ENCODE measurements at regions not wholly inside any gene's neighbourhood (a gene's known extent, or its start where the extent isn't known, plus 50 kb on each side); places are given as distances from the start of the nearest gene placed in this dataset.

DNA sequence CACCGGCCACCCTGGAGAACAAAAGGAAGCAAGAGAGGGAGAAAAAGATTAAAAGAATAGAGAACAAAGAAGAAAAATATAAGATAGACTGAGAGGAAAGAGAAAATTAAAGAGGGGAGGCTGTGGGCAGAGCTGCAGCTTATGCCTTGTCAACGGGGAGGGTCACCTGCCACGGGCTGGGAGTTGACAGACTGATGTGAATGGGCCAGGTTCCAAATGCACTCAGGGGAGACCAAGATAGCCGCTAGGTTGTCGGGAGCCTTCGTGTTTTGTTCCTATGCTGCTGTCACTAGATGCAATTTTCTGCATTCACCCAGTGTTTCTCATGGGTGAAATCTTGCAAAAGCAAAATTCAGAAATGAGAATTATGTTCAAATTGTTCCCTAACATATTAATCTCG lies 119.6 kb upstream of the MTHFD1L start:
- no peak for TF ChIP-seq CTCF (conservative IDR thresholded peaks at IDR 0.05)
- H3K4me1 Mint-ChIP-seq = peaks cover 21% of the 10 kb centered on the region
- no peak overlapping the region for H3K4me3 Mint-ChIP-seq
- H3K27me3 Mint-ChIP-seq (ENCODE audit: low read depth) = no peaks in the 10 kb centered on the region
- H3K27ac Mint-ChIP-seq (ENCODE audit: unreplicated experiment) = no peak overlapping the region
- no peaks in the 10 kb centered on the region for H3K9me3 Mint-ChIP-seq
- DNase-seq (ENCODE audit: low read depth, low spot score) = no peak
- peaks cover 2% of the 10 kb centered on the region for H3K36me3 Mint-ChIP-seq (ENCODE audit: low read depth)

GRCh38 chr6:150747155-150747554 lies 118.3 kb upstream of the MTHFD1L start:
- no peaks in the 10 kb centered on the region for H3K27me3 Mint-ChIP-seq (ENCODE audit: low read depth)
- TF ChIP-seq CTCF (conservative IDR thresholded peaks at IDR 0.05) = no peak
- DNase-seq (ENCODE audit: low read depth, low spot score) = no peak
- H3K4me3 Mint-ChIP-seq = no peak overlapping the region
- H3K27ac Mint-ChIP-seq (ENCODE audit: unreplicated experiment) = no peak overlapping the region
- H3K4me1 Mint-ChIP-seq = peaks cover 19% of the 10 kb centered on the region
- H3K9me3 Mint-ChIP-seq = no peaks in the 10 kb centered on the region
- peaks cover 2% of the 10 kb centered on the region for H3K36me3 Mint-ChIP-seq (ENCODE audit: low read depth)

DNA sequence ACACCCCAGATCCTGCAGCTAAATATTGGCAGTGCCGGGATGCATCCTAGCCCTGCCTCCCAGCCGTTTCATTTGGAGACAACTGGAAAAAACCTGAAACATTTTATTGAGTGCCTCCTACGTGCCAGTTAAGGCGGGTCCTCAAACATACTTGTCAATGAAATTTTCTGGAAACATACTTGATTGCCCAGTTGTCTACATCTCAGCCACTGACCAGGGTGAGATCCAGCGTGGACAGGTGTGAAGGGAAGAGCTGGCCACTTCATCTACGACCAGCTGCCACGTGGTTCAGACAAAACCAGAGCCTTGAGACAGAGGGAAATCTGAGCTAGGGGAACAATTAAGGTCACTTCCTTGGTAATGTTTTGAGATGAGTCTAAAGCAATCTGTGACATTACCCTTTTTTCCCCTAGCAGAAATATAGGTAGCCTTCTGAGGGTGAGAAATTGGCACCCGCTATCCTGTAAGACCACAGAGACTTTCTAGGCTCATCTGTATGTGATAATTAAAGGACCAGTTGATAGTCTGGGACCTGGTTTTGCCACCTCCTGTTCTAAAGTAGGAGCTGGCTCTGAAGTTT lies 116.3 kb upstream of the MTHFD1L start:
- no peak overlapping the region for H3K27ac Mint-ChIP-seq (ENCODE audit: unreplicated experiment)
- peaks cover 37% of the 10 kb centered on the region for H3K4me1 Mint-ChIP-seq
- TF ChIP-seq CTCF (conservative IDR thresholded peaks at IDR 0.05) = no peak
- H3K4me3 Mint-ChIP-seq = no peak overlapping the region
- no peaks in the 10 kb centered on the region for H3K9me3 Mint-ChIP-seq
- H3K36me3 Mint-ChIP-seq (ENCODE audit: low read depth) = peaks cover 2% of the 10 kb centered on the region
- no peaks in the 10 kb centered on the region for H3K27me3 Mint-ChIP-seq (ENCODE audit: low read depth)
- DNase-seq (ENCODE audit: low read depth, low spot score) = no peak

- no peaks in the 10 kb centered on the region for H3K9me3 Mint-ChIP-seq
- DNase-seq (ENCODE audit: low read depth, low spot score) = no peak
- no peaks in the 10 kb centered on the region for H3K27me3 Mint-ChIP-seq (ENCODE audit: low read depth)
These were observed 114.2 kb upstream of the MTHFD1L start for GRCh38 chr6:150751296-150751695.

GRCh38 chr6:150752409-150752808 lies 113.1 kb upstream of the MTHFD1L start:
- Mint-ChIP-seq H3K4me3 (peak overlapping the region; percentile 6), H3K27ac (ENCODE audit: unreplicated experiment) (peak overlapping the region; percentile 39), H3K36me3 (ENCODE audit: low read depth) (peaks cover 2% of the 10 kb centered on the region), H3K9me3 (no peaks in the 10 kb centered on the region), H3K4me1 (peaks cover 51% of the 10 kb centered on the region), H3K27me3 (ENCODE audit: low read depth) (no peaks in the 10 kb centered on the region)
- DNase-seq (ENCODE audit: low read depth, low spot score) = no peak
- no peak for TF ChIP-seq CTCF (conservative IDR thresholded peaks at IDR 0.05)

More at GRCh38 chr6:150751296-150751695, 114.2 kb upstream of the MTHFD1L start:
- Mint-ChIP-seq H3K27ac (ENCODE audit: unreplicated experiment) (no peak overlapping the region), H3K36me3 (ENCODE audit: low read depth) (peaks cover 2% of the 10 kb centered on the region), H3K4me1 (peaks cover 47% of the 10 kb centered on the region), H3K4me3 (no peak overlapping the region)
- TF ChIP-seq CTCF (conservative IDR thresholded peaks at IDR 0.05) = no peak

Data from neural crest cell (in vitro differentiated cells).